Trophoblast cell (in vitro differentiated cells and primary cell): ENCODE measurements at regions not wholly inside any gene's neighbourhood (a gene's known extent, or its start where the extent isn't known, plus 50 kb on each side); places are given as distances from the start of the nearest gene placed in this dataset.
A peak's percentile ranks its signal among the peaks of the same experiment; 100 is the strongest.

Experiments used
- DNase-seq, 2 donors: peaks; one replicate each; pipeline ENCODE4 v3.0.0-alpha.2; 2016
- H2AFZ ChIP-seq: 2 replicates; pipeline ENCODE4 v1.6.1; 2013; ENCODE audit warnings: low read length, moderate library complexity, mild to moderate bottlenecking; ENCODE audit not compliant: insufficient read depth, poor library complexity
- H2AK5ac ChIP-seq: 2 replicates; pipeline ENCODE4 v1.6.1; 2013; ENCODE audit warnings: mild to moderate bottlenecking, low read length
- H2BK120ac ChIP-seq: 2 replicates; pipeline ENCODE4 v1.6.1; 2013; ENCODE audit warnings: low read length, mild to moderate bottlenecking, moderate library complexity; ENCODE audit not compliant: insufficient read depth, poor library complexity
- H2BK12ac ChIP-seq: 2 replicates; pipeline ENCODE4 v1.6.1; 2013; ENCODE audit warnings: mild to moderate bottlenecking, low read length, moderate library complexity
- H2BK5ac ChIP-seq: 2 replicates; pipeline ENCODE4 v1.6.1; 2013; ENCODE audit warnings: low read length, low read depth, moderate library complexity, mild to moderate bottlenecking; ENCODE audit not compliant: poor library complexity
- H3K14ac ChIP-seq: 2 replicates; pipeline ENCODE4 v1.6.1; 2013; ENCODE audit warnings: mild to moderate bottlenecking, low read length
- H3K18ac ChIP-seq: 2 replicates; pipeline ENCODE4 v1.6.1; 2013; ENCODE audit warnings: mild to moderate bottlenecking, low read length
- H3K23ac ChIP-seq: 2 replicates; pipeline ENCODE4 v1.6.1; 2013; ENCODE audit warnings: low read length
- H3K27ac ChIP-seq: 2 replicates; pipeline ENCODE4 v1.5.1; 2013; ENCODE audit warnings: low read depth, mild to moderate bottlenecking, inconsistent platforms, low read length, moderate library complexity
- H3K27me3 ChIP-seq: 2 replicates; pipeline ENCODE4 v1.6.1; 2013; ENCODE audit warnings: inconsistent platforms, mild to moderate bottlenecking, low read length, moderate library complexity; ENCODE audit not compliant: insufficient read depth
- H3K36me3 ChIP-seq, 2 experiments: 1 replicate in 1 of 2; 2 replicates in 1 of 2; pipeline ENCODE4 v1.6.1; 2013; ENCODE audit warnings: low read length in 2 of 2, mild to moderate bottlenecking in 2 of 2, moderate library complexity in 1 of 2; ENCODE audit not compliant: insufficient read depth in 2 of 2, control insufficient read depth in 1 of 2
- H3K4ac ChIP-seq: 2 replicates; pipeline ENCODE4 v1.6.1; 2013; ENCODE audit warnings: low read depth, mild to moderate bottlenecking, low read length, moderate library complexity
- H3K4me1 ChIP-seq, 2 experiments: 1 replicate in 1 of 2; 2 replicates in 1 of 2; pipeline ENCODE4 v1.6.1; 2013; ENCODE audit warnings: low read length in 2 of 2, mild to moderate bottlenecking in 2 of 2, moderate library complexity in 1 of 2; ENCODE audit not compliant: insufficient read depth in 2 of 2, control insufficient read depth in 1 of 2
- H3K4me2 ChIP-seq: 2 replicates; pipeline ENCODE4 v1.6.1; 2013; ENCODE audit warnings: inconsistent platforms, mild to moderate bottlenecking, low read length, moderate library complexity
- H3K4me3 ChIP-seq: 2 replicates; pipeline ENCODE4 v1.5.1; 2013; ENCODE audit warnings: mild to moderate bottlenecking, low read depth, low read length, inconsistent platforms
- H3K79me1 ChIP-seq: one replicate; pipeline ENCODE4 v1.6.1; 2013; ENCODE audit warnings: low read length
- H3K79me2 ChIP-seq: 2 replicates; pipeline ENCODE4 v1.6.1; 2013; ENCODE audit warnings: low read length, mild to moderate bottlenecking; ENCODE audit not compliant: control insufficient read depth, insufficient read depth, poor library complexity
- H3K9ac ChIP-seq: 2 replicates; pipeline ENCODE4 v1.6.1; 2013; ENCODE audit warnings: mild to moderate bottlenecking, low read length
- H3K9me3 ChIP-seq: 2 replicates; pipeline ENCODE4 v1.6.1; 2013; ENCODE audit warnings: low read depth, mild to moderate bottlenecking, control low read depth, inconsistent platforms, low read length; ENCODE audit not compliant: insufficient read depth
- H4K12ac ChIP-seq: 2 replicates; pipeline ENCODE4 v1.6.1; 2013; ENCODE audit warnings: low read depth, mild to moderate bottlenecking, low read length, moderate library complexity
- H4K8ac ChIP-seq: 2 replicates; pipeline ENCODE4 v1.6.1; 2013; ENCODE audit warnings: low read depth, mild to moderate bottlenecking, low read length, moderate library complexity
- H4K91ac ChIP-seq: one replicate; pipeline ENCODE4 v1.6.1; 2013; ENCODE audit warnings: low read depth, mild to moderate bottlenecking, low read length, moderate library complexity
- WGBS: extraction: QIAGEN DNeasy Blood & Tissue Kit; methylation state at CpG from one replicate; pipeline ENCODE4 v1.1.7; 2013; ENCODE audit warnings: missing lambda C conversion rate; ENCODE audit not compliant: insufficient read length, insufficient coverage; ENCODE audit errors: extremely low coverage; 5-methylcytosine and 5-hydroxymethylcytosine counted together

- no peak overlapping the region for H2BK12ac ChIP-seq
- no peaks in the 10 kb centered on the region for H3K36me3 ChIP-seq
- H4K8ac ChIP-seq = no peak overlapping the region
- no peak overlapping the region for H3K4me3 ChIP-seq
- H3K4ac ChIP-seq = no peak overlapping the region
- no peak overlapping the region for H2AFZ ChIP-seq
- no peak overlapping the region for H3K18ac ChIP-seq
- H3K4me1 ChIP-seq = no peaks in the 10 kb centered on the region
- no peak overlapping the region for H3K9ac ChIP-seq
- no peak overlapping the region for H2BK120ac ChIP-seq
- no peak overlapping the region for H2AK5ac ChIP-seq
- H3K14ac ChIP-seq = no peak overlapping the region
- DNase-seq = no peak
- no peaks in the 10 kb centered on the region for H3K27me3 ChIP-seq
- peaks cover 3% of the 10 kb centered on the region for H3K9me3 ChIP-seq
- no peak overlapping the region for H3K23ac ChIP-seq
- H4K12ac ChIP-seq = no peak overlapping the region
- H3K79me2 ChIP-seq = no peaks in the 10 kb centered on the region
- no peak overlapping the region for H4K91ac ChIP-seq
- H3K4me2 ChIP-seq = no peak overlapping the region
- H3K27ac ChIP-seq = no peak overlapping the region
- WGBS = no CpG with 5 or more reads among the region's 3 CpGs
- H3K79me1 ChIP-seq = no peaks in the 10 kb centered on the region
- H2BK5ac ChIP-seq = no peak overlapping the region
These were observed 63.7 kb upstream of the RASSF8 start for GRCh38 chr12:25894759-25895158.

GRCh38 chr12:25896981-25897380 is 61.5 kb upstream of the RASSF8 start:
- Histone ChIP-seq H2AK5ac (no peak overlapping the region), H3K9me3 (peaks cover 2% of the 10 kb centered on the region), H4K91ac (no peak overlapping the region), H3K79me1 (no peaks in the 10 kb centered on the region), H3K4me2 (no peak overlapping the region), H2BK12ac (no peak overlapping the region), H2BK5ac (no peak overlapping the region), H3K4ac (no peak overlapping the region), H3K79me2 (no peaks in the 10 kb centered on the region), H4K8ac (no peak overlapping the region), H3K9ac (no peak overlapping the region), H2BK120ac (no peak overlapping the region), H3K27me3 (no peaks in the 10 kb centered on the region), H3K23ac (no peak overlapping the region), H4K12ac (no peak overlapping the region), H3K4me3 (no peak overlapping the region), H2AFZ (no peak overlapping the region), H3K14ac (no peak overlapping the region), H3K18ac (no peak overlapping the region), H3K27ac (no peak overlapping the region), H3K4me1 (no peaks in the 10 kb centered on the region), H3K36me3 (no peaks in the 10 kb centered on the region)
- no peak for DNase-seq
- WGBS = no CpG with 5 or more reads among the region's 2 CpGs

DNA sequence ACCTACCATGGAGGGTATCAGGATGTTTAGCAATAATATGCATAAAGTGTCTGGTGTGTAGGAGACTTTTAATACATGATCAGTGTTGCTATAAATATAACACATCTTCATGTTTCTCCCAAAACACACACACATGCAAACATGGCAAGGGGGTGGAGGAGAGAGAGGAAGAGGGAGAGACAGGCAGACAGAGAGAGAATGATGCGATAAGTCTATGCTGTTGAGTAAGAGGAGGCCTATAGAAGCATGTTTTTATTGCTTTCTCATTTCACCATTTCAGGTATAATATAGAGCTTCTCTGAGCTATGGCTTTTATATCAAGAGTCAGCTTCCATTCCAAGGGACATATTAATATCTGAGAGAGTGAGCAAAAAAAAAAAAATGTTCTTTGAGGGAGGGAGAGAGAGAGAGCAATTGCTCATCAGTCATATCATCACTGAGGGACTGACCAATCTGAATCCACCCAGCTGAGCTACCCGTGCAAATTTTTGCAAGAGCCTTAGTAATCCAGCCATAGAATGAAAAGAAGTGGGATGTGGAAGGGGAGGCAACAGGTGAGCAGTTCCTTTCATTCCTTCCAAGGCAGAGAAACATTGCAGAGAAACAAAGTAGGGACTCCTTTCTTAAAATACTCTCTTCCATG is 54.8 kb upstream of the RASSF8 start:
- no peak overlapping the region for H3K4me3 ChIP-seq
- H3K4ac ChIP-seq = no peak overlapping the region
- H4K91ac ChIP-seq = no peak overlapping the region
- H2BK5ac ChIP-seq = no peak overlapping the region
- H3K36me3 ChIP-seq = no peaks in the 10 kb centered on the region
- no peaks in the 10 kb centered on the region for H3K9me3 ChIP-seq
- no peak overlapping the region for H2AFZ ChIP-seq
- H3K27me3 ChIP-seq = no peaks in the 10 kb centered on the region
- H2AK5ac ChIP-seq = no peak overlapping the region
- H3K14ac ChIP-seq = no peak overlapping the region
- no peaks in the 10 kb centered on the region for H3K79me2 ChIP-seq
- WGBS = no CpG with 5 or more reads among the region's 2 CpGs
- no peak overlapping the region for H3K27ac ChIP-seq
- H3K23ac ChIP-seq = no peak overlapping the region
- H4K8ac ChIP-seq = no peak overlapping the region
- no peak overlapping the region for H2BK12ac ChIP-seq
- H3K9ac ChIP-seq = no peak overlapping the region
- no peaks in the 10 kb centered on the region for H3K79me1 ChIP-seq
- H3K18ac ChIP-seq = no peak overlapping the region
- no peak for DNase-seq
- no peak overlapping the region for H4K12ac ChIP-seq
- no peaks in the 10 kb centered on the region for H3K4me1 ChIP-seq
- H3K4me2 ChIP-seq = no peak overlapping the region
- no peak overlapping the region for H2BK120ac ChIP-seq

DNA sequence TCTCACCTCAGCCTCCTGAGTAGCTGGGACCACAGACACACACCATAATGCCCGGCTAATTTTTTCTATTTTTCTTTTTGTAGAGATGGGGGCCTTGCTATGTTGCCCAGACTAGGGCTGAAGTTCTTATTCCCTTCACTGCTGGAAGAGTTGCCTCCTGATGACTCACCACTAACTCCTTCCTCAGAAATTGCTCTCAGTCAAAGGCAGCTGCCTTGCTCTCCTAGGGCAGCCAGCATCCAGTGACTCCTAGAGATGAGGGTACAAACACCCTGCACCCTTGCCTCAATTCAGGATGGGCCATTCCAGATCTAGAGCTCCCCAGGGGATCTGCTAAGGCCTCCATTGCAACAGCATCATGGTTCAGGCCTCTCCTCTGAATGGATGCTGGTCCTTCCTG is 54.0 kb upstream of the RASSF8 start:
- DNase-seq = peak; percentile 70 to 76
- WGBS = no CpG with 5 or more reads among the region's 1 CpG
- H4K8ac ChIP-seq = no peak overlapping the region
- H2BK12ac ChIP-seq = no peak overlapping the region
- no peak overlapping the region for H2BK120ac ChIP-seq
- H3K9me3 ChIP-seq = no peaks in the 10 kb centered on the region
- no peaks in the 10 kb centered on the region for H3K36me3 ChIP-seq
- no peak overlapping the region for H2AFZ ChIP-seq
- H4K91ac ChIP-seq = no peak overlapping the region
- H3K23ac ChIP-seq = no peak overlapping the region
- H2AK5ac ChIP-seq = no peak overlapping the region
- no peak overlapping the region for H3K27ac ChIP-seq
- H3K4me3 ChIP-seq = no peak overlapping the region
- no peak overlapping the region for H2BK5ac ChIP-seq
- no peaks in the 10 kb centered on the region for H3K79me2 ChIP-seq
- H3K18ac ChIP-seq = no peak overlapping the region
- no peak overlapping the region for H3K4me2 ChIP-seq
- no peak overlapping the region for H3K14ac ChIP-seq
- no peak overlapping the region for H3K9ac ChIP-seq
- H4K12ac ChIP-seq = no peak overlapping the region
- H3K79me1 ChIP-seq = no peaks in the 10 kb centered on the region
- no peaks in the 10 kb centered on the region for H3K27me3 ChIP-seq
- H3K4me1 ChIP-seq = no peaks in the 10 kb centered on the region
- H3K4ac ChIP-seq = no peak overlapping the region
